GM06990 (cell line): ENCODE measurements at regions not wholly inside any gene's neighbourhood (a gene's known extent, or its start where the extent isn't known, plus 50 kb on each side); places are given as distances from the start of the nearest gene placed in this dataset.
"Not testable (repeated sequence)": the region's sequence is repeated elsewhere in the genome, so short reads cannot be mapped to it uniquely, and the experiment has no call there.

Source experiments
- DNase-seq: peaks from one replicate; pipeline ENCODE4 v3.0.0-alpha.2; 2011; ENCODE audit not compliant: insufficient read length; ENCODE audit errors: extremely low read depth
- H3K27me3 ChIP-seq: replicated peaks from 2 replicates; pipeline ENCODE4 v1.6.0; 2011; ENCODE audit warnings: low read length; ENCODE audit not compliant: control insufficient read depth, insufficient read depth
- H3K36me3 ChIP-seq: 2 replicates; pipeline ENCODE4 v1.5.1; 2011; ENCODE audit warnings: low read length; ENCODE audit not compliant: control insufficient read depth, insufficient read depth
- H3K4me3 ChIP-seq: replicated peaks from 2 replicates; pipeline ENCODE4 v1.5.1; 2011; ENCODE audit warnings: low read depth, mild to moderate bottlenecking, control low read depth, low read length
- TF ChIP-seq, protein P1 (sequence below): IDR thresholded peaks from 2 replicates; pipeline ENCODE4 v1.5.1; 2011; ENCODE audit warnings: low read length, control low read depth, mild to moderate bottlenecking, inconsistent platforms; ENCODE audit not compliant: insufficient read depth, poor library complexity, severe bottlenecking

DNA sequence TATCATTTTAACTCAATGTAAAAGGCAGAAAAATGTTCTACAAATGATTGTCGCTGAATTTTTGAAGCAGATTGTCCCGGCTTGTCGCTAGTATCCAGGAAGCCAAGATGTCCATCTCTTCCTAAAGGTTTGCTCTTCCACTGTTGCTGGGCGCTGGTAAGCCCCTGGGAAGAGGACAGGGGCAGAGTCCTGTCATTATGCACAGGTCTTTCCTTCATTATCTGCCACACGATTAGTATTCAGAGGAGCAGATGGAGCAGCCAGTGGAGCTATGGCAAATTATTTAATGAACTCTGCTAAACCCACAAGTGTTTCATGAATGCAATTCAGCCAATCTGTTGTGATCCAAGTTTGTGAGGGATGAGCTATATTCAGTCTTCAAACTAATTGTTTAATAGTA is 499.1 kb upstream of the NRP1 start:
- Histone ChIP-seq H3K36me3 (no peaks in the 10 kb centered on the region), H3K4me3 (no peak overlapping the region), H3K27me3 (no peaks in the 10 kb centered on the region)
- DNase-seq = no peak
- TF ChIP-seq, protein P1, sequence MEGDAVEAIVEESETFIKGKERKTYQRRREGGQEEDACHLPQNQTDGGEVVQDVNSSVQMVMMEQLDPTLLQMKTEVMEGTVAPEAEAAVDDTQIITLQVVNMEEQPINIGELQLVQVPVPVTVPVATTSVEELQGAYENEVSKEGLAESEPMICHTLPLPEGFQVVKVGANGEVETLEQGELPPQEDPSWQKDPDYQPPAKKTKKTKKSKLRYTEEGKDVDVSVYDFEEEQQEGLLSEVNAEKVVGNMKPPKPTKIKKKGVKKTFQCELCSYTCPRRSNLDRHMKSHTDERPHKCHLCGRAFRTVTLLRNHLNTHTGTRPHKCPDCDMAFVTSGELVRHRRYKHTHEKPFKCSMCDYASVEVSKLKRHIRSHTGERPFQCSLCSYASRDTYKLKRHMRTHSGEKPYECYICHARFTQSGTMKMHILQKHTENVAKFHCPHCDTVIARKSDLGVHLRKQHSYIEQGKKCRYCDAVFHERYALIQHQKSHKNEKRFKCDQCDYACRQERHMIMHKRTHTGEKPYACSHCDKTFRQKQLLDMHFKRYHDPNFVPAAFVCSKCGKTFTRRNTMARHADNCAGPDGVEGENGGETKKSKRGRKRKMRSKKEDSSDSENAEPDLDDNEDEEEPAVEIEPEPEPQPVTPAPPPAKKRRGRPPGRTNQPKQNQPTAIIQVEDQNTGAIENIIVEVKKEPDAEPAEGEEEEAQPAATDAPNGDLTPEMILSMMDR = no peak

DNA sequence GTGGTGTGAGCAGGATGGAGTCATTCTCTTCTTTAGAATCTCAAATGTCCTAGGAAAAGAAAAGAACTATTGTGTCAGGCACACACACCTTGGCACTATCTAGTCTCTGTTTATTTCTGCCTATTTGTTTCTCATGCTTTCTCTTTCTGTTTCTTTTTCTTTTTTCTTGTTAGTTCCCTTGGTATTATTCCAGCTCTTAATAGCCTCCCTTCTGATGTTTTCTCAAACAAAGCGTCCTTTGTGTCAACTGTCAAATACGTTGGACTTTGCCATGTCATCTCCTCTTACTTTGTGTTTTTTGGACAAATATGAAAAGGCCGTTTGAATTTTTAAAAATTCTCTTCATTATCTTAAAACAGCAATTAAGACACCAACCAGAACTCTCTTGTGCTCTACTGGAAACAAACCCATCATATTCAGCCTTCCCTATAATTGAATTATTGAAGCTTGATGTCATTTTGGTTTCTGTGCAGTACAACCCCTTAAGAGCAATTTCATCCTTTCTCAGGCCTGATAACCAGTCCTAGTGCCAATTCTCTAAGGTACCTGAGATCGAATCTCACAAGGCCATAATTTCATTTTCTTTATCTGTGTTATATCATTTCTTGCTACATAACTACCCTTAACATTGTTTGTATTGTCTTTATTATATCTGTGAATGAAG is 497.8 kb upstream of the NRP1 start:
- Histone ChIP-seq H3K36me3 (no peaks in the 10 kb centered on the region), H3K27me3 (no peaks in the 10 kb centered on the region), H3K4me3 (no peak overlapping the region)
- no peak for DNase-seq
- TF ChIP-seq, protein P1 = no peak

DNA sequence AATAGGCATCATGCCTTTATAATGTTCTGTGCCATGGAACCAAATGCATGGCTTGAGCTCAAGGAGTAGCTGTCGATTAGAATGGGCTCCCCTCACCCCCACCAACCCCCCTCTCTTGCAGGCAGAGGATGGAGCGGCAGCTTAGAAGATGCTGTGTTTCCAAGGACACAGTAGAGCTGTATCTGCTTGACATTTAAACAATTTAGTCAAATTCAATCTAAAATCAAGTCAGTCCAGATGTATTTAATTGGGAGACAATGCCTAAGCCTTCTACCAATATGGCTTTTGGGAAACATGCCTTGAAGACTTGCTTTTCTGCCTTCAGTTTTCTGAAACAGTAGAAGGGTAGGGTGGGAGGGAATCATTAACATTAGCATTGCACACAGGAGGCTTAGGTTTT is 497.1 kb upstream of the NRP1 start:
- DNase-seq = no peak
- no peaks in the 10 kb centered on the region for H3K36me3 ChIP-seq
- H3K4me3 ChIP-seq = no peak overlapping the region
- TF ChIP-seq, protein P1 = no peak
- H3K27me3 ChIP-seq = no peaks in the 10 kb centered on the region

DNA sequence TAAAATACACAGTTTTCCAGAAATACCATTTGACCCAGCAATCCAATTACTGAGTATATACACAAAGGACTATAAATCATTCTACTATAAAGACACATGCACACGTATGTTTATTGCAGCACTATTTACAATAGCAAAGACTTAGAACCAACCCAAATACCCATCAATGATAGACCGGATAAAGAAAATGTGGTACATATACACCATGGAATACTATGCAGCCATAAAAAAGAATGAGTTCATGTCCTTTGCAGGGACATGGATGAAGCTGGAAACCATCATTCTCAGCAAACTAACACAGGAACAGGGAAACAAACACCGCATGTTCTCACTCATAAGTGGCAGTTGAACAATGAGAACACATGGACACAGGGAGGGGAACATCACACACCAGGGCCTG is 495.4 kb upstream of the NRP1 start:
- not testable (repeated sequence) for H3K27me3 ChIP-seq, DNase-seq, H3K36me3 ChIP-seq, H3K4me3 ChIP-seq

DNA sequence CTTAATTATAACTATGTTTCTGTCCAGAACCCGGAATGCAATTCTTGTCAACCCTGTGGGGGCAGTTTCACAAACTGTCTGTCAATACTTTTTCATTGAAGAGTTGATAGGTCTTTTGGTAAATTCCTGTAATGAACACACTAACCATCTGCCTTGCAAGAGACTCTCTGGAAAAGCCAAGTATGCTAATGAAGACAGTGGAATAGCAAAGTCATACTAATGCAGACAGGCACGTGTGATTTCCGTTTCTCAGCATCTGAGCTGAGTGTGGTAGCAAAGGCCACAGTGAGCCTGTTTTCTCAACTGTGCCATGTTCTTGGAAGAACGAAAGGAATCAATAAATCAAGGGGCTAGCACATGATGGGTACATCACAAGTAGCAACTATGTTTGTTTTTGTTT is 494.1 kb upstream of the NRP1 start:
- DNase-seq = no peak
- Histone ChIP-seq H3K27me3 (no peaks in the 10 kb centered on the region), H3K36me3 (no peaks in the 10 kb centered on the region), H3K4me3 (no peak overlapping the region)
- TF ChIP-seq, protein P1 = no peak

DNA sequence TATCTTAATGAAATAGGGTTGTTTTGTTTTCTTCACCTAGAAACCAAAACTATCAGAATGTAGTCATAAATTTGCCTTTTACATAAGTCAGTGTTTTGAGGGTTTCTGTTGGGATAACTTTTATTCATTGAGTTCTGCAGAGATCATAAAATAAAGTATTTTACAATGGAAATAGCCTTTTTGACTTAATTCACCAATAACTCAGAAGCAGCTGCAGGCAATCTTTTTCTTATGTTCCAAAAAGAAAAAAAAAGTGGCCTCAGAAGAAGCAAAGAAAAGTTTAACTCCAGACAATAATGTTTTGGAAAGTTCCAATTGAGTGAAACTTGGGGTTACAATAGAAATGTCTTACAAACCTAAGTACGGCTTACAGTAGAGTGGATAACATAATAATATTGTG is 491.7 kb upstream of the NRP1 start:
- Histone ChIP-seq H3K36me3 (no peaks in the 10 kb centered on the region), H3K27me3 (no peaks in the 10 kb centered on the region), H3K4me3 (no peak overlapping the region)
- TF ChIP-seq, protein P1 = no peak
- no peak for DNase-seq
